CD14-positive monocyte (primary cell): ENCODE measurements at regions not wholly inside any gene's neighbourhood (a gene's known extent, or its start where the extent isn't known, plus 50 kb on each side); places are given as distances from the start of the nearest gene placed in this dataset.

Experiments
- DNase-seq, 3 donors: peaks; one replicate each; pipeline ENCODE4 v3.0.0-alpha.2; 2011 to 2022
- H2AFZ ChIP-seq: 2 replicates; pipeline ENCODE4 v1.6.0; 2012; ENCODE audit warnings: mild to moderate bottlenecking, low read depth, low read length, inconsistent platforms; ENCODE audit not compliant: insufficient read depth, poor library complexity, severe bottlenecking
- H3K27ac ChIP-seq, 2 donors: 1 replicate in 1 of 2; 2 replicates in 1 of 2; pipeline ENCODE4 v1.5.1; 2012 to 2013; ENCODE audit warnings: low read length in 2 of 2, control low read depth in 1 of 2, inconsistent platforms in 1 of 2, low read depth in 1 of 2, mild to moderate bottlenecking in 1 of 2
- H3K27me3 ChIP-seq, 2 donors: one replicate each; pipeline versions ENCODE4 v1.6.0 to v1.6.1; 2011 to 2013; ENCODE audit warnings: low read length in 2 of 2; ENCODE audit not compliant: control insufficient read depth in 2 of 2, insufficient read depth in 2 of 2
- H3K36me3 ChIP-seq, 2 donors: replicated peaks in 1 of 2; 1 replicate in 1 of 2; 2 replicates in 1 of 2; pipeline versions ENCODE4 v1.5.1 to v1.6.1; 2012 to 2013; ENCODE audit warnings: low read length in 2 of 2, control low read depth in 1 of 2, inconsistent platforms in 1 of 2, mild to moderate bottlenecking in 1 of 2; ENCODE audit not compliant: insufficient read depth in 2 of 2, control insufficient read depth in 1 of 2
- H3K4me1 ChIP-seq, 2 donors: 1 replicate in 1 of 2; 2 replicates in 1 of 2; pipeline versions ENCODE4 v1.5.1 to v1.6.1; 2012 to 2013; ENCODE audit warnings: low read length in 2 of 2, control low read depth in 1 of 2, inconsistent platforms in 1 of 2, mild to moderate bottlenecking in 1 of 2, moderate library complexity in 1 of 2; ENCODE audit not compliant: insufficient read depth in 2 of 2, control insufficient read depth in 1 of 2
- H3K4me2 ChIP-seq: replicated peaks from 2 replicates; pipeline ENCODE3; 2012; ENCODE audit warnings: low read length, moderate library complexity, mild to moderate bottlenecking; ENCODE audit not compliant: poor library complexity, severe bottlenecking; ENCODE audit errors: extremely low read depth
- H3K4me3 ChIP-seq, 3 experiments: fragments of 200-600 bp in 1 of 3; sonication (generic) in 1 of 3; replicated peaks in 1 of 3; 1 replicate in 2 of 3; 2 replicates in 1 of 3; pipeline ENCODE4 v1.5.1; 2011 to 2013; ENCODE audit warnings: low read length in 3 of 3, mild to moderate bottlenecking in 3 of 3, control low read depth in 2 of 3, low read depth in 2 of 3, inconsistent platforms in 1 of 3, moderate library complexity in 1 of 3
- H3K79me2 ChIP-seq: 2 replicates; pipeline ENCODE4 v1.6.0; 2012; ENCODE audit warnings: mild to moderate bottlenecking, control low read depth, inconsistent platforms, low read length, moderate library complexity; ENCODE audit not compliant: insufficient read depth
- H3K9ac ChIP-seq: 2 replicates; pipeline ENCODE4 v1.6.0; 2017; ENCODE audit warnings: low read length, mild to moderate bottlenecking; ENCODE audit not compliant: insufficient read depth, poor library complexity, severe bottlenecking
- H3K9me3 ChIP-seq, 2 donors: replicated peaks in 1 of 2; 1 replicate in 1 of 2; 2 replicates in 1 of 2; pipeline versions ENCODE4 v1.5.1 to v1.6.1; 2012 to 2013; ENCODE audit warnings: low read length in 2 of 2, control low read depth in 1 of 2; ENCODE audit not compliant: control insufficient read depth in 1 of 2, insufficient read depth in 1 of 2
- H4K20me1 ChIP-seq: 2 replicates; pipeline ENCODE4 v1.6.0; 2012; ENCODE audit warnings: mild to moderate bottlenecking, low read length, control low read depth, moderate library complexity; ENCODE audit not compliant: insufficient read depth
- H3K27ac Mint-ChIP-seq, 7 donors: one replicate each; pipeline ENCODE4 v1.8.0; 2020; ENCODE audit warnings: mild to moderate bottlenecking in 7 of 7, mixed read lengths in 7 of 7, moderate library complexity in 6 of 7, inconsistent platforms in 2 of 7
- H3K27me3 Mint-ChIP-seq, 3 donors: one replicate each; pipeline ENCODE4 v1.8.0; 2021 to 2022; ENCODE audit warnings: low read depth in 3 of 3, mild to moderate bottlenecking in 3 of 3, mixed read lengths in 3 of 3, moderate library complexity in 3 of 3, inconsistent platforms in 1 of 3
- H3K36me3 Mint-ChIP-seq, 2 donors: one replicate each; pipeline ENCODE4 v1.8.0; 2020; ENCODE audit warnings: mixed read lengths in 2 of 2, inconsistent platforms in 1 of 2, mild to moderate bottlenecking in 1 of 2
- H3K4me1 Mint-ChIP-seq: one replicate; pipeline ENCODE4 v1.8.0; 2020; ENCODE audit warnings: mild to moderate bottlenecking, mixed read lengths
- H3K4me3 Mint-ChIP-seq, 2 donors: one replicate each; pipeline ENCODE4 v1.8.0; 2020; ENCODE audit warnings: mild to moderate bottlenecking in 2 of 2, mixed read lengths in 2 of 2, moderate library complexity in 1 of 2
- H3K9me3 Mint-ChIP-seq, 7 donors: one replicate each; pipeline ENCODE4 v1.8.0; 2020 to 2022; ENCODE audit warnings: mixed read lengths in 7 of 7, mild to moderate bottlenecking in 6 of 7, moderate library complexity in 6 of 7, inconsistent platforms in 2 of 7
- CTCF ChIP-seq: fragments of 200-600 bp; IDR thresholded peaks from one replicate; pipeline ENCODE4 v1.8.0; 2022; ENCODE audit warnings: antibody characterized with exemption, mild to moderate bottlenecking
- WGBS: methylation state at CpG from one replicate; pipeline ENCODE4 v1.1.5; 2013; ENCODE audit warnings: missing lambda C conversion rate; ENCODE audit not compliant: insufficient coverage; 5-methylcytosine and 5-hydroxymethylcytosine counted together
- intact Hi-C, 2 donors: fragments of 100-400 bp; cut with micrococcal nuclease; formaldehyde crosslinking; loops; one replicate each; pipeline versions ENCODE4 v1.15.0 to v1.15.1; 2023

DNA sequence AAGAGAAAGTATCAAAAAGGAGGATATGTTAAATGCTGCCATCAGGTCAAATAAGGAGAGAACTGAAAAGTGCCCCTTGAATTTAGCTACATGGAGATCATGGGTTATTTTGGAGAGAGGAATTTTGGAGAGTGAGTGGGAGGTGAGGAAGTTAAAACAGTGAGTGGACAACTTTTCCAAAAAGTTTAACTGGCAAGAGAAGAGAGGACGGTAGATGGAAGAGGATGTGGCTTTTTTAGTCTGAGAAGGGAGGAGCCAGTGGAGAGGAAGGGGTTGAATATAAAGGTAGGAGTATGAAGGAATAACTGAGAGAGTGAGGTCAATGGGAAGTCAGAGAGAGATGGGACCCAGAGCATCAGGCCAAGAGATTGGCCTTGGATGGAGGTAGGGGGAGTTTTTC is 62.5 kb upstream of the NFE2L2 start:
- Histone ChIP-seq H3K27ac (no peak overlapping the region), H4K20me1 (no peaks in the 10 kb centered on the region), H3K4me3 (no peak overlapping the region), H2AFZ (no peak overlapping the region), H3K9me3 (no peaks in the 10 kb centered on the region), H3K4me2 (no peak overlapping the region), H3K9ac (no peak overlapping the region), H3K36me3 (peaks cover 5 to 14% of the 10 kb centered on the region in 2 donors), H3K79me2 (no peaks in the 10 kb centered on the region), H3K4me1 (peaks cover 3% of the 10 kb centered on the region in 2 donors), H3K27me3 (no peaks in the 10 kb centered on the region)
- intact Hi-C loops, result no loop called here
- Mint-ChIP-seq H3K4me3 (no peak overlapping the region), H3K36me3 (peaks cover 12 to 14% of the 10 kb centered on the region in 2 donors), H3K9me3 (peaks cover 0 to 2% (median 0%) of the 10 kb centered on the region in 7 donors), H3K4me1 (peaks cover 13% of the 10 kb centered on the region), H3K27ac (no peak overlapping the region), H3K27me3 (no peaks in the 10 kb centered on the region)
- no peak for TF ChIP-seq CTCF
- WGBS, result 0% methylated on average over 1 of the region's 1 CpG
- no peak for DNase-seq

- DNase-seq, result no peak
- WGBS, result 100% methylated on average over 2 of the region's 2 CpGs
- no peak overlapping the region for H3K27ac Mint-ChIP-seq
- Histone ChIP-seq H3K27me3 (no peaks in the 10 kb centered on the region), H2AFZ (no peak overlapping the region), H3K9ac (no peak overlapping the region), H3K4me2 (no peak overlapping the region), H3K4me1 (peaks cover 4 to 5% of the 10 kb centered on the region in 2 donors), H4K20me1 (no peaks in the 10 kb centered on the region), H3K36me3 (peaks cover 0 to 6% of the 10 kb centered on the region in 2 donors), H3K9me3 (no peaks in the 10 kb centered on the region), H3K79me2 (no peaks in the 10 kb centered on the region), H3K4me3 (no peak overlapping the region), H3K27ac (no peak overlapping the region)
- H3K27me3 Mint-ChIP-seq, result no peaks in the 10 kb centered on the region
- peaks cover 4 to 7% of the 10 kb centered on the region in 2 donors for H3K36me3 Mint-ChIP-seq
- TF ChIP-seq CTCF, result no peak
- intact Hi-C loops, result no loop called here
- peaks cover 16% of the 10 kb centered on the region for H3K4me1 Mint-ChIP-seq
- H3K4me3 Mint-ChIP-seq, result no peak overlapping the region
- H3K9me3 Mint-ChIP-seq, result peaks cover 0 to 2% (median 0%) of the 10 kb centered on the region in 7 donors
Observed at GRCh38 chr2:177328056-177328455, 63.5 kb upstream of the NFE2L2 start.
